Type B pancreatic cell (in vitro differentiated cells): ENCODE measurements at regions not wholly inside any gene's neighbourhood (a gene's known extent, or its start where the extent isn't known, plus 50 kb on each side); places are given as distances from the start of the nearest gene placed in this dataset.

Source experiments
- DNase-seq: peaks from one replicate; pipeline ENCODE4 v3.0.0; 2021; ENCODE audit warnings: mixed read lengths; ENCODE audit not compliant: unreplicated experiment; ENCODE audit errors: extremely low spot score
- H3K27ac Mint-ChIP-seq: 2 replicates; pipeline ENCODE4 v1.8.0; 2021; ENCODE audit warnings: mild to moderate bottlenecking, mixed read lengths
- H3K27me3 Mint-ChIP-seq: 2 replicates; pipeline ENCODE4 v1.8.0; 2021; ENCODE audit warnings: mixed read lengths
- H3K36me3 Mint-ChIP-seq: 2 replicates; pipeline ENCODE4 v1.8.0; 2021; ENCODE audit warnings: mixed read lengths
- H3K4me1 Mint-ChIP-seq: one replicate; pipeline ENCODE4 v1.8.0; 2021; ENCODE audit warnings: mixed read lengths; ENCODE audit not compliant: unreplicated experiment
- H3K4me3 Mint-ChIP-seq: 2 replicates; pipeline ENCODE4 v1.8.0; 2021; ENCODE audit warnings: mild to moderate bottlenecking, mixed read lengths
- H3K9me3 Mint-ChIP-seq: 2 replicates; pipeline ENCODE4 v1.8.0; 2021; ENCODE audit warnings: mixed read lengths
- CTCF ChIP-seq: fragments of 200-600 bp; sonication (generic); conservative IDR thresholded peaks from 2 replicates; pipeline ENCODE4 v1.5.0; 2021; ENCODE audit warnings: antibody characterized with exemption, mild to moderate bottlenecking

- Mint-ChIP-seq H3K9me3 (no peaks in the 10 kb centered on the region), H3K27me3 (peaks cover 8% of the 10 kb centered on the region), H3K27ac (no peak overlapping the region), H3K36me3 (no peaks in the 10 kb centered on the region), H3K4me1 (peaks cover 5% of the 10 kb centered on the region), H3K4me3 (no peak overlapping the region)
- TF ChIP-seq CTCF, result no peak
- no peak for DNase-seq
Measured at GRCh38 chr2:223142118-223142517, 90.1 kb downstream of the KCNE4 start.

- no peak for DNase-seq
- Mint-ChIP-seq H3K36me3 (no peaks in the 10 kb centered on the region), H3K9me3 (no peaks in the 10 kb centered on the region), H3K27me3 (peaks cover 8% of the 10 kb centered on the region), H3K4me1 (peaks cover 2% of the 10 kb centered on the region), H3K27ac (no peak overlapping the region), H3K4me3 (no peak overlapping the region)
- TF ChIP-seq CTCF, result no peak
Measured at GRCh38 chr2:223147431-223147830, 95.4 kb downstream of the KCNE4 start.

GRCh38 chr2:223148516-223148915 lies 96.5 kb downstream of the KCNE4 start:
- no peaks in the 10 kb centered on the region for H3K4me1 Mint-ChIP-seq
- no peaks in the 10 kb centered on the region for H3K9me3 Mint-ChIP-seq
- H3K36me3 Mint-ChIP-seq, result no peaks in the 10 kb centered on the region
- no peak for DNase-seq
- H3K4me3 Mint-ChIP-seq, result no peak overlapping the region
- TF ChIP-seq CTCF, result no peak
- peaks cover 9% of the 10 kb centered on the region for H3K27me3 Mint-ChIP-seq
- H3K27ac Mint-ChIP-seq, result no peak overlapping the region

DNA sequence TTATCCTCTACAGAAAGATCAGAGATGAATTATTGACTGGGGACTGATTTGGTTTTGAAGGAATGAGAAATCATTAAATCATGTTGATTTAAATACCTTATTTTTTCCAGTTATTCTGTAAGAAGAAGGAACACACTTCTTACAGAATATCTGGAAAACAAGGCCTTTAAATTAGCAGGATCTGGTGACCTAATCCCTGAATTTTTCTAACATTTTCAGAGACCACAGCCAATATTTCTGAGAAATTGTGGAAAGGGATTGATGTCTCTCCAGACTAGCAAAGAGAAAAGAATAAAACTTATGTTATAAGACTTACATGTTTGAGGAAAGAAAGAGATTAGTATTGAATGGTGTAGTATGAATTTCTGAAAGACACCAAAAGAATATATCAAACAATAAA lies 104.0 kb downstream of the KCNE4 start:
- no peak for DNase-seq
- TF ChIP-seq CTCF, result no peak
- Mint-ChIP-seq H3K27ac (no peak overlapping the region), H3K27me3 (peaks cover 17% of the 10 kb centered on the region), H3K36me3 (no peaks in the 10 kb centered on the region), H3K4me1 (no peaks in the 10 kb centered on the region), H3K4me3 (no peak overlapping the region), H3K9me3 (no peaks in the 10 kb centered on the region)

DNA sequence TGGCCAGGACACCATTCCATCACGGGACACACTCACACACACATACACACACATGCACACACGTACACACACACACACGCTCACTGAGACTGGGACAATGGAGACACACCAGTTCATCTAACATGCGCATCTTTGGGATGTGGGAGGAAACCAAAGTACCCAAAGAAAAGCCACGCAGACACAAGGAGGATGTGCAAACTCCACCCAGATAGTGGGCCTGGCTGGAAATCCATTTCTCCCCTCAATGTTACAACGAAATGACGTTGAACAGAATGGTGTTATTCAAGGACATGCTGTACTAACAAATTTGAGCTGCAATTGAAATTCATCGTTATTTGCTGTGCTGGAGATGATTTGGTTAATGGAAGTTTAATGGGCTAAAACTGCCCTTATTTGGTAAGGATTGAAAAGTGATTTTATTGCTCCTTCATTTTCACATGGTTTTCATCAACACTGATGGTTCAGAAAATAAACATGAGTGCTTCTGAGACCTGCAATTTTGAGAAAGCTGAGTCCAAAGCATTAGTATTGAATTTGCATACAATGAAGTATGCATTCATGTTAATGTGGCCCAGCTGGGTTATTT lies 110.0 kb downstream of the KCNE4 start:
- peaks cover 3% of the 10 kb centered on the region for H3K27me3 Mint-ChIP-seq
- no peak overlapping the region for H3K27ac Mint-ChIP-seq
- H3K4me3 Mint-ChIP-seq, result no peak overlapping the region
- H3K9me3 Mint-ChIP-seq, result no peaks in the 10 kb centered on the region
- no peak for DNase-seq
- H3K36me3 Mint-ChIP-seq, result no peaks in the 10 kb centered on the region
- no peaks in the 10 kb centered on the region for H3K4me1 Mint-ChIP-seq
- no peak for TF ChIP-seq CTCF
